NT2/D1 (cell line): ENCODE measurements at regions not wholly inside any gene's neighbourhood (a gene's known extent, or its start where the extent isn't known, plus 50 kb on each side); places are given as distances from the start of the nearest gene placed in this dataset.

Source experiments
- SUZ12 ChIP-seq: IDR thresholded peaks from 2 replicates; pipeline ENCODE4 v1.6.1; 2011; ENCODE audit not compliant: insufficient read length, insufficient read depth; ENCODE audit errors: extremely low read depth
- YY1 ChIP-seq: IDR thresholded peaks from 2 replicates; pipeline ENCODE4 v1.6.1; 2011; ENCODE audit not compliant: insufficient read length, insufficient read depth
- ZNF274 ChIP-seq: IDR thresholded peaks from 2 replicates; pipeline ENCODE4 v1.6.1; 2011; ENCODE audit warnings: mild to moderate bottlenecking, low read depth, low read length

DNA sequence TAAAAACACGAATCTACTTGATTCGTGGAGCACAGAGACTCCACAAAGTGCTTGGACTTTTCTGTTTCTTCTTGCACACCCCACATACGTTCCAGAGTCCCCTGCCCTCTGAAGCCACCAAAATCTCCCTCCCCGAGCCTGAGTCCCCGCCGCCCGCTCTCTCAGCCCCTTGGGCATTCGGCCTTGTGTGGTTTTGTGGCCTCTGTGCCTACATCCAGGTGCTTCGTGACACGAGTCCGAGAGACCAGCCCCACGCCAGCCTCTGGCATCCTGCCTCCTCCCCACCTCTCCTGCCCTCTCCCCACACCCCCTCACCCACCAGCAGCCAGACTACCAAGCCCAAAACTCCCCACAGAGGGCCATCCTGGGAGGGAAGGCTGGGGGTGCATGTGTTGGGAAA lies 87.8 kb upstream of the PPP1R26 start:
- no peak for TF ChIP-seq ZNF274
- no peak for TF ChIP-seq YY1
- TF ChIP-seq SUZ12 = no peak
